Heart left ventricle (tissue), 16 donors: ENCODE measurements at regions not wholly inside any gene's neighbourhood (a gene's known extent, or its start where the extent isn't known, plus 50 kb on each side); places are given as distances from the start of the nearest gene placed in this dataset.

Source experiments
- ATAC-seq, 4 donors: fragments of 200-7000 bp; cut with Tn5 transposase; one replicate each; pipeline ENCODE4 v1.9.1; 2020 to 2022; ENCODE audit warnings: moderate library complexity in 4 of 4, mild to moderate bottlenecking in 3 of 4, moderate number of reproducible peaks in 1 of 4
- DNase-seq, 5 donors: peaks; one replicate each; pipeline ENCODE4 v3.0.0-alpha.2; 2020
- H3K27ac ChIP-seq, 12 donors: fragments of 200-600 bp; sonication (generic) in 4 of 12; one replicate each; pipeline versions ENCODE4 v1.5.0 to v1.8.0; 2016 to 2022; ENCODE audit warnings: mild to moderate bottlenecking in 2 of 12
- H3K27me3 ChIP-seq, 9 donors: fragments of 200-600 bp; sonication (generic) in 2 of 9; one replicate each; pipeline versions ENCODE4 v1.5.1 to v1.8.0; 2016 to 2022; ENCODE audit warnings: mild to moderate bottlenecking in 3 of 9
- H3K36me3 ChIP-seq, 9 donors: fragments of 200-600 bp; sonication (generic) in 2 of 9; one replicate each; pipeline versions ENCODE4 v1.5.0 to v1.8.0; 2018 to 2022; ENCODE audit warnings: mild to moderate bottlenecking in 2 of 9
- H3K4me1 ChIP-seq, 12 donors: fragments of 200-600 bp; sonication (generic) in 4 of 12; one replicate each; pipeline versions ENCODE4 v1.5.0 to v1.8.0; 2016 to 2022; ENCODE audit warnings: mild to moderate bottlenecking in 3 of 12
- H3K4me3 ChIP-seq, 12 donors: fragments of 200-600 bp; sonication (generic) in 4 of 12; one replicate each; pipeline versions ENCODE4 v1.5.0 to v1.8.0; 2017 to 2022; ENCODE audit warnings: mild to moderate bottlenecking in 9 of 12, moderate library complexity in 4 of 12
- H3K9me3 ChIP-seq, 12 donors: fragments of 200-600 bp; sonication (generic) in 4 of 12; one replicate each; pipeline versions ENCODE4 v1.5.0 to v1.8.0; 2016 to 2022; ENCODE audit warnings: mild to moderate bottlenecking in 1 of 12
- CTCF ChIP-seq, 12 donors: fragments of 200-600 bp; sonication (generic) in 4 of 12; IDR thresholded peaks; one replicate each; pipeline versions ENCODE4 v1.5.0 to v1.8.0; 2018 to 2022; ENCODE audit warnings: antibody characterized with exemption in 12 of 12, mild to moderate bottlenecking in 5 of 12
- POLR2A ChIP-seq, 2 donors: fragments of 450-650 bp; IDR thresholded peaks; one replicate each; pipeline ENCODE4 v1.6.1; 2017; ENCODE audit warnings: antibody characterized with exemption in 2 of 2, mild to moderate bottlenecking in 2 of 2, moderate library complexity in 2 of 2
- WGBS, 4 donors: extraction: QIAGEN DNeasy Blood & Tissue Kit in 2 of 4; methylation state at CpG; one replicate each; pipeline versions ENCODE4 v1.1.5 to v1.1.7; 2013 to 2018; 5-methylcytosine and 5-hydroxymethylcytosine counted together
- intact Hi-C, 10 donors: fragments of 100-400 bp; cut with DNase I; formaldehyde crosslinking; loops; one replicate each; pipeline versions ENCODE4 v1.11.1 to v1.14.2; 2022
- donor health status: ischemic (EF 13 %, LVEDD 7.1; RV severe dilation, severe dysfunction).
- donor health status: healthy with polysubstance abuse.
- donor health status: DM: no; HTN: yes; CAD: no.
- donor health status: DM: no; HTN: no; CAD: no.
- donor health status: ischemic (EF 25% LVEDD 6.9; RV normal size, moderate dysfunction).
- donor health status: ischemic (EF 25% LVEDD 5.7; RV mildly dilated, moderate dysfunction).
- donor health status: healthy.
- donor health status: DM: yes; HTN: yes; CAD: no.
- donor health status: ischemic (EF 35%, LVEDD 5.7; RV mildly dilated, moderate dysfunction).
- donor health status: nonischemic (EF 11% LVEDD 7.7; RV severe dilation, severe dysfunction).
- donor health status: DM: yes; HTN: yes; CAD: no.
- donor health status: PGD.
- donor health status: ischemic (EF 29% LVEDD 5.4; RV normal size, mild dysfunction).
- donor health status: nonischemic (EF 23%, LVEDD 6.1; RV moderate dilation, normal function).

DNA sequence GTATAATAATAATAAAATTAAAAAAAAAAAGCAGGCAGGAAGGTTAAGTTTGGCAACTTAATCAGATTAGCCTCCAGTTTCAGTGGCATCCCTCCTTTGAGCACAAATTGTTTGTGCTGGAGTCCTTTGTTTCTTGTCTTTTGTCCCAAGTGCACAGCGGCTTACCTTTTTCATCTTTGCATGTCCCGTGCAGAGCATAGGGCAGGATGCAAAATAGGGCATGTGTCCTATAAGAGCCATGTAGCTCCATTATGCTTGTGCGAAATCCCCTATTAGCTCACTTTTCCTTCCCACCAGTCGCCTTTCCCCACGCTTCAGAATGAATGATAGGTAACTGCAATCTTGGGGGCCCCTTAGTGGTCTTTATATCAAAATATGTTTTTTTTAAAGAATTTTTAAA is 216.8 kb downstream of the TSN start:
- Histone ChIP-seq H3K27me3 (peaks cover 0 to 6% (median 0%) of the 10 kb centered on the region in 9 donors), H3K9me3 (no peaks in the 10 kb centered on the region), H3K36me3 (no peaks in the 10 kb centered on the region), H3K4me3 (no peak overlapping the region), H3K4me1 (peaks cover 0 to 43% (median 7%) of the 10 kb centered on the region in 12 donors), H3K27ac (no peak overlapping the region)
- TF ChIP-seq POLR2A (IDR thresholded peaks at IDR 0.05) (no peak), CTCF (IDR thresholded peaks at IDR 0.05) (no peak)
- ATAC-seq (no peak), DNase-seq (no peak)
- intact Hi-C loops = loop anchor here in 2 of 10 donors (5.0 to 10.0 kb wide), 2 partner anchors 475 to 483 kb away; no protein-coding TSS in a partner anchor
- WGBS, 4 donors = 87 to 93% (median 90%) methylated on average over 5 of the region's 5 CpGs

DNA sequence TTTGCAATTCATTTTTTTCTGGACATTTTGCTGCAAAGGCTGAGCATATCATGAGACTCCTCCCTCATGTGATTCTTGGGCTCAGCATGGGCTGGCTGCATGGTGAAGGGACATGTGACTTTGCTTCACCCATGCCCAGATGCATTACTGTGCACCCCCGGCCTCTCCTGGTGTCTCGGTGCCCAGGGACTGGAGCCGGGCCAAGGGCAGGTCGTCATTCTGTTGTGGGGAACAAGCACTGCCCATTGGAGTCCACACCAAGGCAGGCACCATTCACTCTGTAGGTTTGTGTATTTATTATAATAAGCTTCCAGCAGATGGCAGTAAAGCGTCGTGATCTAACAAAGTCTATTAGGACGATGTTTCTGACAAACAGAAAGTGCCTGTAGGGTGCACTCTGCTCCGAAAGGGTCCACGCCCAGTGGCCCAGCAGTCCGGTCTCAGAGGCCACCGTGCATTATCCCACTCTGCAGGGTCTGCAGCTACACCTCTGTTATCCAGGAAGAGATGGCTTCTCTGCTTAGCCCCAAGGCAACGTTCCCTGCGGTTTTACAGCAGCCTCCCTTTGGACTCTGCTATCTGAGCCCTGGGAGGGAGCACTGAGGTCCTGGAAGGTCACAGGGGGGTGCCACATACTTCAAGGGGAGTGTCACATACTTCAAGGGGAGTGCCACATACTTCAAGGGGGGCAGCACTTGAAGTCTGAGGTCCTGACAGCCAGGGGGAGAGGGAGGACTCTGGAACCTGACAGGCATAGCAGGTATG is 219.6 kb downstream of the TSN start:
- Histone ChIP-seq H3K4me1 (peaks cover 0 to 28% (median 3%) of the 10 kb centered on the region in 12 donors), H3K4me3 (peak overlapping the region in 8 of 12 donors; percentile 29 to 58 (median 42)), H3K36me3 (no peaks in the 10 kb centered on the region), H3K27me3 (peaks cover 0 to 6% (median 0%) of the 10 kb centered on the region in 9 donors), H3K27ac (no peak overlapping the region), H3K9me3 (peaks cover 0 to 2% (median 0%) of the 10 kb centered on the region in 12 donors)
- ATAC-seq = peak; percentile 56 to 93 (median 92)
- WGBS, 4 donors = 3 to 4% (median 3%) methylated on average over 13 of the region's 13 CpGs
- intact Hi-C loops = loop anchor here in 2 of 10 donors (5.0 to 10.0 kb wide), 2 partner anchors 472 to 480 kb away; no protein-coding TSS in a partner anchor
- peak in 4 of 5 donors; percentile 37 to 42 (median 38) for DNase-seq
- TF ChIP-seq CTCF (IDR thresholded peaks at IDR 0.05) (peak; percentile 44 to 74 (median 60)), POLR2A (IDR thresholded peaks at IDR 0.05) (no peak)

DNA sequence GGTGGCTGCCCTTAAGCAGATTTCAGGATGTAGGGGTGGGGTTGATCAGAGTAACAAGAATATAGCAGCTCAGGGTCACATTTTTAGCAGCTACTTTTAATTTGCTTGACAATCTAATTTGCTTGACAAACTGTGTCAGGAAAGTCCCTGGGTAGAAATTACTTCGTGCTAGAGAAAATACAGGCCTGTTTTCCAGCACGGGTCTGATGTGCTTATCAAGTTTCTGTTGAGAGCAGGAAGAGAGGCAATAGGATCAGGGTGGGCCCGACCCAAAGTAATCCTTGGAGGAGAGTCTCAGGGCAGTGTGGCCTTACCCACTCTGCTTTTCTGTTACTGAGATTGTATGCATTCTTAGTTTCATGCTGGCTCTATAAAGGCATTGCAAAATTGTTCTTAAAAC is 221.5 kb downstream of the TSN start:
- TF ChIP-seq CTCF (IDR thresholded peaks at IDR 0.05) = no peak
- TF ChIP-seq POLR2A (IDR thresholded peaks at IDR 0.05) = no peak
- H3K4me1 ChIP-seq = peaks cover 0 to 18% (median 1%) of the 10 kb centered on the region in 12 donors
- no peak overlapping the region for H3K27ac ChIP-seq
- peaks cover 0 to 2% (median 0%) of the 10 kb centered on the region in 12 donors for H3K9me3 ChIP-seq
- intact Hi-C loops = loop anchor here in 1 of 10 donors (10.0 kb wide), 1 partner anchor 478 kb away; no protein-coding TSS in a partner anchor
- no peaks in the 10 kb centered on the region for H3K27me3 ChIP-seq
- no peak overlapping the region for H3K4me3 ChIP-seq
- WGBS, 4 donors = 14 to 18% (median 17%) methylated on average over 3 of the region's 3 CpGs
- no peak for ATAC-seq
- no peaks in the 10 kb centered on the region for H3K36me3 ChIP-seq
- no peak for DNase-seq

GRCh38 chr2:121977326-121977725 is 221.9 kb downstream of the TSN start:
- Histone ChIP-seq H3K27ac (no peak overlapping the region), H3K4me1 (peaks cover 0 to 18% (median 1%) of the 10 kb centered on the region in 12 donors), H3K27me3 (no peaks in the 10 kb centered on the region), H3K36me3 (no peaks in the 10 kb centered on the region), H3K9me3 (peaks cover 0 to 2% (median 0%) of the 10 kb centered on the region in 12 donors), H3K4me3 (no peak overlapping the region)
- WGBS, 4 donors = 66 to 79% (median 68%) methylated on average over 3 of the region's 3 CpGs
- intact Hi-C loops = loop anchor here in 1 of 10 donors (10.0 kb wide), 1 partner anchor 477 kb away; no protein-coding TSS in a partner anchor
- TF ChIP-seq POLR2A (IDR thresholded peaks at IDR 0.05) = no peak
- no peak for TF ChIP-seq CTCF (IDR thresholded peaks at IDR 0.05)
- ATAC-seq (no peak), DNase-seq (no peak)
